GM23338 (cell line): ENCODE measurements at regions not wholly inside any gene's neighbourhood (a gene's known extent, or its start where the extent isn't known, plus 50 kb on each side); places are given as distances from the start of the nearest gene placed in this dataset.

Experiments
- ATAC-seq: fragments of 200-7000 bp; cut with Tn5 transposase; 3 replicates; pipeline ENCODE4 v1.9.1; 2020
- DNase-seq: peaks from one replicate; pipeline ENCODE4 v3.0.0-alpha.2; 2015; ENCODE audit warnings: low spot score
- H2AFZ ChIP-seq: fragments of 200-600 bp; sonication (generic); 2 replicates; pipeline ENCODE4 v1.8.0; 2016; ENCODE audit warnings: antibody characterized with exemption, mild to moderate bottlenecking, moderate library complexity
- H3F3A ChIP-seq: fragments of 200-600 bp; sonication (generic); replicated peaks from 2 replicates; pipeline ENCODE4 v1.8.0; 2017; ENCODE audit warnings: antibody characterized with exemption, mixed run types, low read depth
- H3K27ac ChIP-seq: fragments of 200-600 bp; sonication (generic); 2 replicates; pipeline ENCODE4 v1.6.1; 2016; ENCODE audit warnings: low read depth
- H3K27me3 ChIP-seq: fragments of 200-600 bp; sonication (generic); 2 replicates; pipeline ENCODE4 v1.8.0; 2016; ENCODE audit warnings: mild to moderate bottlenecking, mixed run types, moderate library complexity; ENCODE audit not compliant: insufficient read depth
- H3K36me3 ChIP-seq: fragments of 200-600 bp; sonication (generic); 2 replicates; pipeline ENCODE4 v1.8.0; 2016; ENCODE audit warnings: mild to moderate bottlenecking; ENCODE audit not compliant: insufficient read depth
- H3K4me1 ChIP-seq: fragments of 200-600 bp; sonication (generic); 2 replicates; pipeline ENCODE4 v1.8.0; 2016; ENCODE audit warnings: mild to moderate bottlenecking, moderate library complexity; ENCODE audit not compliant: insufficient read depth
- H3K4me2 ChIP-seq: fragments of 200-600 bp; sonication (generic); 2 replicates; pipeline ENCODE4 v1.7.1; 2017; ENCODE audit warnings: mixed run types
- H3K4me3 ChIP-seq: fragments of 200-600 bp; sonication (generic); 2 replicates; pipeline ENCODE4 v1.6.1; 2016; ENCODE audit warnings: mixed run types
- H3K79me2 ChIP-seq: fragments of 200-600 bp; sonication (generic); replicated peaks from 2 replicates; pipeline ENCODE4 v1.8.0; 2017; ENCODE audit warnings: mild to moderate bottlenecking; ENCODE audit not compliant: insufficient read depth
- H3K9me2 ChIP-seq: fragments of 200-600 bp; sonication (generic); 2 replicates; pipeline ENCODE4 v1.8.0; 2017; ENCODE audit not compliant: insufficient read depth
- H4K20me1 ChIP-seq: fragments of 200-600 bp; sonication (generic); replicated peaks from 2 replicates; pipeline ENCODE4 v1.8.0; 2017; ENCODE audit warnings: mild to moderate bottlenecking; ENCODE audit not compliant: insufficient read depth
- H3K27ac Mint-ChIP-seq: 2 replicates; pipeline ENCODE4 v1.8.0; 2020; ENCODE audit warnings: inconsistent platforms, mild to moderate bottlenecking, moderate library complexity, mixed read lengths
- H3K27me3 Mint-ChIP-seq: 3 replicates; pipeline ENCODE4 v1.8.0; 2022; ENCODE audit warnings: low read depth, mild to moderate bottlenecking, moderate library complexity, mixed read lengths, inconsistent platforms; ENCODE audit not compliant: insufficient read depth, poor library complexity
- H3K36me3 Mint-ChIP-seq: 3 replicates; pipeline ENCODE4 v1.8.0; 2021; ENCODE audit warnings: low read depth, mild to moderate bottlenecking, inconsistent platforms, moderate library complexity, mixed read lengths
- H3K4me1 Mint-ChIP-seq: 3 replicates; pipeline ENCODE4 v1.8.0; 2020; ENCODE audit warnings: mild to moderate bottlenecking, inconsistent platforms, mixed read lengths
- H3K4me3 Mint-ChIP-seq: 3 replicates; pipeline ENCODE4 v1.8.0; 2021; ENCODE audit warnings: moderate library complexity, mild to moderate bottlenecking, inconsistent platforms, mixed read lengths
- H3K9me3 Mint-ChIP-seq: 3 replicates; pipeline ENCODE4 v1.8.0; 2020; ENCODE audit warnings: moderate library complexity, mild to moderate bottlenecking, inconsistent platforms, mixed read lengths
- EZH2 ChIP-seq: fragments of 200-600 bp; sonication (generic); IDR thresholded peaks from one replicate; pipeline ENCODE4 v1.8.0; 2017; ENCODE audit warnings: antibody characterized with exemption, mild to moderate bottlenecking, low read depth; ENCODE audit not compliant: unreplicated experiment
- NANOG ChIP-seq: IDR thresholded peaks from 2 replicates; pipeline ENCODE4 v1.6.1; 2016; ENCODE audit warnings: antibody characterized with exemption, borderline replicate concordance
- REST ChIP-seq: IDR thresholded peaks from one replicate; pipeline ENCODE4 v1.6.1; 2018; ENCODE audit warnings: antibody characterized with exemption; ENCODE audit not compliant: unreplicated experiment
- STAT1 ChIP-seq: IDR thresholded peaks from one replicate; pipeline ENCODE4 v1.6.1; 2016; ENCODE audit warnings: antibody characterized with exemption; ENCODE audit not compliant: unreplicated experiment
- ZNF114 ChIP-seq: fragments of 250-450 bp; sonication (Bioruptor Pico); IDR thresholded peaks from 2 replicates; pipeline ENCODE4 v1.5.0; 2020; ENCODE audit warnings: mild to moderate bottlenecking, moderate library complexity
- ZNF331 ChIP-seq: fragments of 250-450 bp; sonication (Bioruptor Pico); IDR thresholded peaks from 2 replicates; pipeline ENCODE4 v1.5.0; 2020; ENCODE audit warnings: low read depth, mild to moderate bottlenecking, moderate library complexity
- TF ChIP-seq, protein P1 (sequence below): fragments of 250-450 bp; sonication (Bioruptor Pico); IDR thresholded peaks from 2 replicates; pipeline ENCODE4 v1.5.0; 2020; ENCODE audit warnings: mild to moderate bottlenecking, moderate library complexity
- TF ChIP-seq, protein P2 (sequence below): IDR thresholded peaks from 2 replicates; pipeline ENCODE4 v1.6.1; 2016; ENCODE audit warnings: antibody characterized with exemption

DNA sequence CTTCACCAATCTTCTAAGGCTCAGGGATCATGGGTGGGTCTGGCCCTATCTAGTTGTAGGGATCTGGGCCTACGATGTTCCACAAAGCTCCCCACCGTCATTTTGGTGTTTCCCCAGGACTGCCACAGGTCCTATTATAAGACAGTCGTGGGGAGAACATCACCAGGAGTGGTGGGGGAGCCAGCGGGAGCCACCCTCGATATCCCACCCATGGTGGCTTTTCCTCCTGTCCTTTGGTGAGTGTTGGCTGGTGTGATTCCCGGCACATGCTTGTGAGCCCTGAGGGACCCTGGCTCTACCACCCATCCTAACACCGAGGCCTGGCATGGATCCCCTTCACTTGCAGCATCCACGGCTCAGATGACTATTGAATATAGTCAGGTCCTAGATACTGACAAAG, 247.4 kb downstream of the ACTR3B start (continued):
- TF ChIP-seq, protein P1, sequence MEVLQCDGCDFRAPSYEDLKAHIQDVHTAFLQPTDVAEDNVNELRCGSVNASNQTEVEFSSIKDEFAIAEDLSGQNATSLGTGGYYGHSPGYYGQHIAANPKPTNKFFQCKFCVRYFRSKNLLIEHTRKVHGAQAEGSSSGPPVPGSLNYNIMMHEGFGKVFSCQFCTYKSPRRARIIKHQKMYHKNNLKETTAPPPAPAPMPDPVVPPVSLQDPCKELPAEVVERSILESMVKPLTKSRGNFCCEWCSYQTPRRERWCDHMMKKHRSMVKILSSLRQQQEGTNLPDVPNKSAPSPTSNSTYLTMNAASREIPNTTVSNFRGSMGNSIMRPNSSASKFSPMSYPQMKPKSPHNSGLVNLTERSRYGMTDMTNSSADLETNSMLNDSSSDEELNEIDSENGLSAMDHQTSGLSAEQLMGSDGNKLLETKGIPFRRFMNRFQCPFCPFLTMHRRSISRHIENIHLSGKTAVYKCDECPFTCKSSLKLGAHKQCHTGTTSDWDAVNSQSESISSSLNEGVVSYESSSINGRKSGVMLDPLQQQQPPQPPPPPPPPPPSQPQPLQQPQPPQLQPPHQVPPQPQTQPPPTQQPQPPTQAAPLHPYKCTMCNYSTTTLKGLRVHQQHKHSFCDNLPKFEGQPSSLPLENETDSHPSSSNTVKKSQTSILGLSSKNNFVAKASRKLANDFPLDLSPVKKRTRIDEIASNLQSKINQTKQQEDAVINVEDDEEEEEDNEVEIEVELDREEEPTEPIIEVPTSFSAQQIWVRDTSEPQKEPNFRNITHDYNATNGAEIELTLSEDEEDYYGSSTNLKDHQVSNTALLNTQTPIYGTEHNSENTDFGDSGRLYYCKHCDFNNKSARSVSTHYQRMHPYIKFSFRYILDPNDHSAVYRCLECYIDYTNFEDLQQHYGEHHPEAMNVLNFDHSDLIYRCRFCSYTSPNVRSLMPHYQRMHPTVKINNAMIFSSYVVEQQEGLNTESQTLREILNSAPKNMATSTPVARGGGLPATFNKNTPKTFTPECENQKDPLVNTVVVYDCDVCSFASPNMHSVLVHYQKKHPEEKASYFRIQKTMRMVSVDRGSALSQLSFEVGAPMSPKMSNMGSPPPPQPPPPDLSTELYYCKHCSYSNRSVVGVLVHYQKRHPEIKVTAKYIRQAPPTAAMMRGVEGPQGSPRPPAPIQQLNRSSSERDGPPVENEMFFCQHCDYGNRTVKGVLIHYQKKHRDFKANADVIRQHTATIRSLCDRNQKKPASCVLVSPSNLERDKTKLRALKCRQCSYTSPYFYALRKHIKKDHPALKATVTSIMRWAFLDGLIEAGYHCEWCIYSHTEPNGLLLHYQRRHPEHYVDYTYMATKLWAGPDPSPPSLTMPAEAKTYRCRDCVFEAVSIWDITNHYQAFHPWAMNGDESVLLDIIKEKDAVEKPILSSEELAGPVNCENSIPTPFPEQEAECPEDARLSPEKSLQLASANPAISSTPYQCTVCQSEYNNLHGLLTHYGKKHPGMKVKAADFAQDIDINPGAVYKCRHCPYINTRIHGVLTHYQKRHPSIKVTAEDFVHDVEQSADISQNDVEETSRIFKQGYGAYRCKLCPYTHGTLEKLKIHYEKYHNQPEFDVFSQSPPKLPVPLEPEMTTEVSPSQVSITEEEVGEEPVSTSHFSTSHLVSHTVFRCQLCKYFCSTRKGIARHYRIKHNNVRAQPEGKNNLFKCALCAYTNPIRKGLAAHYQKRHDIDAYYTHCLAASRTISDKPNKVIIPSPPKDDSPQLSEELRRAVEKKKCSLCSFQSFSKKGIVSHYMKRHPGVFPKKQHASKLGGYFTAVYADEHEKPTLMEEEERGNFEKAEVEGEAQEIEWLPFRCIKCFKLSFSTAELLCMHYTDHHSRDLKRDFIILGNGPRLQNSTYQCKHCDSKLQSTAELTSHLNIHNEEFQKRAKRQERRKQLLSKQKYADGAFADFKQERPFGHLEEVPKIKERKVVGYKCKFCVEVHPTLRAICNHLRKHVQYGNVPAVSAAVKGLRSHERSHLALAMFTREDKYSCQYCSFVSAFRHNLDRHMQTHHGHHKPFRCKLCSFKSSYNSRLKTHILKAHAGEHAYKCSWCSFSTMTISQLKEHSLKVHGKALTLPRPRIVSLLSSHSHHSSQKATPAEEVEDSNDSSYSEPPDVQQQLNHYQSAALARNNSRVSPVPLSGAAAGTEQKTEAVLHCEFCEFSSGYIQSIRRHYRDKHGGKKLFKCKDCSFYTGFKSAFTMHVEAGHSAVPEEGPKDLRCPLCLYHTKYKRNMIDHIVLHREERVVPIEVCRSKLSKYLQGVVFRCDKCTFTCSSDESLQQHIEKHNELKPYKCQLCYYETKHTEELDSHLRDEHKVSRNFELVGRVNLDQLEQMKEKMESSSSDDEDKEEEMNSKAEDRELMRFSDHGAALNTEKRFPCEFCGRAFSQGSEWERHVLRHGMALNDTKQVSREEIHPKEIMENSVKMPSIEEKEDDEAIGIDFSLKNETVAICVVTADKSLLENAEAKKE (CRISPR knock-in tag), result no peak

DNA sequence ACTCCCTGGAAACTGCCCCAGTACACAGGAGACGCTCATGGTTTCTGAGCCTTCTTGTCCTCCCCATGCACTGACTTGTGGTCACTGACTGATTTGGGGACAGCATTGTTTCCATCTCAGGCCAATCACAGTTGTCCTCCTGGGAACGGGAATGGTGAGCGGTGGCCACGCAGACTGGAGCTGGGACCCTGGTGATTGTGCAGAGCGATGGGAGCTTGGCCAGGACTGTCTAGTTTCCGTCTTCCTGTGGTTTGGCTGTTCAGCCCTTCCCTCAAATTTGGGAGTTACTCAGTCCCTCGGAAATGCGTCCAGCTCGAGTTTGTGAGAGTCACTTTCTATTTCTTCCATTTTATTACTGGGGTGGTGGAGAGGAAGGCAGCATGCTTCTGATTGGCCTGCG, 250.9 kb downstream of the ACTR3B start:
- Mint-ChIP-seq H3K27ac (no peak overlapping the region), H3K4me1 (peaks cover 8% of the 10 kb centered on the region), H3K27me3 (peaks cover 7% of the 10 kb centered on the region), H3K4me3 (no peak overlapping the region), H3K36me3 (peaks cover 11% of the 10 kb centered on the region; the same call in 1 of the 3 replicates), H3K9me3 (peaks cover 12% of the 10 kb centered on the region; the same call in 1 of the 3 replicates)
- Histone ChIP-seq H4K20me1 (no peaks in the 10 kb centered on the region), H3K4me3 (no peak overlapping the region), H3K4me1 (0 out of 2 replicates have a peak, but pooled peaks cover 3% of the 10 kb centered on the region), H3K4me2 (no peak overlapping the region), H3K27ac (no peak overlapping the region), H3K27me3 (no peaks in the 10 kb centered on the region), H3K36me3 (no peaks in the 10 kb centered on the region), H2AFZ (no peak overlapping the region), H3K9me2 (0 out of 2 replicates have a peak, but pooled peaks cover 6% of the 10 kb centered on the region), H3K79me2 (no peaks in the 10 kb centered on the region), H3F3A (no peaks in the 10 kb centered on the region)
- DNase-seq (no peak), ATAC-seq (no peak)
- no peak for TF ChIP-seq REST
- TF ChIP-seq NANOG, result no peak
- no peak for TF ChIP-seq STAT1
- TF ChIP-seq EZH2, result no peak
- TF ChIP-seq, protein P2, sequence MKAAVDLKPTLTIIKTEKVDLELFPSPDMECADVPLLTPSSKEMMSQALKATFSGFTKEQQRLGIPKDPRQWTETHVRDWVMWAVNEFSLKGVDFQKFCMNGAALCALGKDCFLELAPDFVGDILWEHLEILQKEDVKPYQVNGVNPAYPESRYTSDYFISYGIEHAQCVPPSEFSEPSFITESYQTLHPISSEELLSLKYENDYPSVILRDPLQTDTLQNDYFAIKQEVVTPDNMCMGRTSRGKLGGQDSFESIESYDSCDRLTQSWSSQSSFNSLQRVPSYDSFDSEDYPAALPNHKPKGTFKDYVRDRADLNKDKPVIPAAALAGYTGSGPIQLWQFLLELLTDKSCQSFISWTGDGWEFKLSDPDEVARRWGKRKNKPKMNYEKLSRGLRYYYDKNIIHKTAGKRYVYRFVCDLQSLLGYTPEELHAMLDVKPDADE, result no peak
- no peak for TF ChIP-seq ZNF114 (CRISPR knock-in tag)
- TF ChIP-seq ZNF331 (CRISPR knock-in tag), result no peak
